HG02763 (cell line): ENCODE measurements at regions not wholly inside any gene's neighbourhood (a gene's known extent, or its start where the extent isn't known, plus 50 kb on each side); places are given as distances from the start of the nearest gene placed in this dataset.

Source experiments
- ATAC-seq: cut with Tn5 transposase; IDR thresholded peaks from one replicate; pipeline ENCODE4 v1.9.1; 2021; ENCODE audit warnings: mild to moderate bottlenecking, moderate library complexity; ENCODE audit not compliant: unreplicated experiment

GRCh38 chr5:105794578-105794977 lies 1876.2 kb downstream of the EFNA5 start:
- ATAC-seq: no peak

DNA sequence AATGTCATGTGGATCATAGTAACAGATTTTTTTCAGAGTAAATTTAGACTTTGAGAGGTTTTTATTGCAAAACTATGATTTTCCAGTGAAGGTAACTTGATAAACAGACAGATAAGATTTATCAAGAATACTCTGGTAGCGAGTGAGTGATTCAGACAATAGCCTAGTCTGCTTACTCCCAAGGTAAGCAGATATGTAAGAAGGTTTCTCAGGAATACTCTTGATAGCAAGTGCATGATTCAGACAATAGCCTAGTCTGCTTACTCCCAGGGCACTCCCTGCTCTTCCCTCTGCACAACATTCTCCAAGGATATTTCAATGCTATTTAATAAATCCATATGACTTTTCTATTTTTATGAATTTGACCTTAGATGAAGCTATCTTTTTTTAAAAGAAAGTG lies 1881.5 kb downstream of the EFNA5 start:
- no peak for ATAC-seq

GRCh38 chr5:105783811-105784210 lies 1886.9 kb downstream of the EFNA5 start:
- ATAC-seq: no peak

DNA sequence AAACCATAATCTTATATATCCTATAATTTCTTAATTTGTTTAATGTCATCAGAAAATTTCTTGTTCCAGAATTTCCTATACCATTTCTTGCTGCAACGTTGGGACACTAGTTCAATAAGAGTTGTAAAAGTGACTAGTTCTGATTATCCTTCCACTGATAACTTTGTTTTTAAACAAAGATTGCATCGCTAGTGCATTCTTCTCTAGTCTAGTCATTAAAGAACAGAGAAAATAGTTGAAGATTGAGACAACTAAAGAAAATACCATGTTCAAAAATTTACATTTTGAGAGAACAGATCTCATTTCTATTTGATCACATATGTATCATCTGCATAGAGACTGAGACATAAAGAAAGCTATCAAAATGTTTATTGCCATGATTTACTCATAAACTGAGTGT lies 1888.2 kb downstream of the EFNA5 start:
- no peak for ATAC-seq

DNA sequence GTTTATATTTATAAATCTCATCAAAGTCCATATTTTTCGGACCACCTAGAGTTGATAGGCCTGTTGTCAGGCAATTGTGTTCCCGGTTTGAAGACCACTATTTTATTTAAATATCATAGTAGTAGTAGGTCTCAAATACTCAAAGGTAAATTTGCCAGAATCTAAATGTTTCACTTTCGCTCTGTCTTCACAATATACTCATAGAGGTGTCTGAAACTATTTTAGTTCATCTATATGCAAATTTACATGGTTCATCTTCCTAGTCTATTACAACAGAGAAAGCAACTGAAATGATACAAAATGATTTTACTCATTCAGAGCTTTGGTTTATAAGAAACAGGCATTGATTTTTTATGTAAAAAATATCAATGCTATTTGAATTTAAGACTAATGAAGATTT lies 1897.5 kb downstream of the EFNA5 start:
- ATAC-seq: no peak

DNA sequence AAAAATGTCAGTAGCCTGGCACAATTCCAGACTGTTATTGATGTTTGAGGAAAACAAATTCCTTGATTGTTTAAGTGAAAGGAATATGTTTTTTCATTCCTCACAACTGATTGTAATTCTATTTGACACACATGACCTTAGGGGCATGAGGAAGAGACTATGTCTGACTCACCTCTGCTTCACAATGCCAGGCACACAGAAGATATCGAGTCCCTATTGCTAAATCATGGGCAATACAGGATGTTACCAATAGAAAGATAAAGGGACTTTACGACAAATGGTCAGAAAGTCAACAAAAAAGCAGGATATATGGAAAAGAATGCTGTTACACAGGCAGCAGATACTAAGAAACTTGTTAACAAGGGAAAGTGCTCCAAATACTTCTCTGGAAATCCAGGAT lies 1903.5 kb downstream of the EFNA5 start:
- ATAC-seq: no peak

GRCh38 chr5:105762728-105763127 lies 1908.0 kb downstream of the EFNA5 start:
- ATAC-seq: no peak

DNA sequence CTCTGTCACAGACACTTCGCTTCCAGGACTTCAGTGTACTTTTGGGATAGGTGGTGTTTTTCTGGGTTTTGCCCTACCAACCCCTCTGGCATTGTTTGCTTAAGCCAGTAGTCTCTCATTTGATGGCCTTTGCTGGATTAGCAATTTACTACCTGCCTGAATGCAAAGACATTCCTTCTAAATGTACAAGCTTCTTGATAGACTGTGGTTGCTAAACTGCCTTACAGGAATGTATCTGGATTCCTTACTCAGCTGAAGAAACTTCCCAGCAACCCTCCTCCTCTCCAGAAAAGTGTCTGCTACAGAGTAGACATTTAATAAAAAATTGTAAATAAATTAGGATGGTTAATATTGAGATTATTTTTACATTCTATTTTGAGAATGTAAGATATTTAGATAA lies 1916.7 kb downstream of the EFNA5 start:
- no peak for ATAC-seq

DNA sequence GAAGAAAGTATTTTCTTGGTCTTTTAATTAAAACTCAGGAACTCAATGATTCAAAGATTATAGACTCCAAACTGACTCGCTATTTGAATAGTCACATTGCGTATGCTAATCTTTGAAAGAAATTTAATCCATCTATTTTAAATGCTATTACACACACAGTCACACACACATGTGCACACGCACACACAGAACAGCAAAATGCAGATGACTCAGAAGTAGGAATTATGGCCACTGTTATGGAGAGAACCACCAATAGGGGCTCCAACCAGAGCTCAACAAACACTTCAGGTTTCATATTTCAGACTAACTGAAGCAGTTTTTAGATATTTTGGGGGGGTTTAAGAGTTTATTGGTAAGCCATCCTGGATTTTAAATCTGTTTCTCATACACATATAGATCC lies 1917.9 kb downstream of the EFNA5 start:
- ATAC-seq: no peak

- ATAC-seq: no peak
These were observed 1918.8 kb downstream of the EFNA5 start for GRCh38 chr5:105751908-105752307.

DNA sequence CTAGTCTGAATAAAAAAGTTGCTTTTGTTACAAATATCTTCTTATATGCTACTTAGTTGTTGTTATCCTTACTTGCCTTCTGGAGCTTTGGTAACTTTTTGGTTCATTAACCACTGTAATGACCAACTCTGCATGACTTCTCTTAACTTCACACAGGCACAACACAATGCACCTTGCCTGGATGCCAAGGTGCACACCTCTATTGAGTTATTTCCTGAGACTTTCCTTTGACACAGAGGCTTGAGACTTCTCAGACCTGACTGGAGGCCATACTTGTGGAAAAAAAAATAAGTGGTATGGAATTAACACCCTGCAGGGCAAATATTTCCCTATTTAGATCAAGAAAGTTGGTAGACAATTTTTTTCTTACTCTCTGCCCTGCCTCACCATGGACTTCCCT lies 1925.6 kb downstream of the EFNA5 start:
- no peak for ATAC-seq

DNA sequence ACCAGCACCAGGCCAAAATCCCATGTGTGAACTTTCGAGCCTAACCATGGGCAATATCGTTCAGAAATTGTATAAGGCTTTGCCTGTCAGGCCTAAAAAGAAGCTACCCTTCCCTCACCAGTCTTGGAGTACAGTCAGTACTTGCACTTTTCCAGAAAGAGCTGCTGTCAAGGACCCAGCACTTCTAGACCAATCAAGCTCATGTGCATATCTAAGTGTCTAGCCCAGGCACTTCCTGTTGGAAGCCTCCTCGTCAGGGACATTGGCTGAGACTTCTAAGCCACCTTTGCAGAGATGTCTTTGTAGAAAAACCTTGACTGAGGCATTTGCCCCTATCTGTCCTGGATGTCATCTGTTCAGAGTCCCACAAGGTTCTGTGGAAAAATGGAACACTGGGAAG lies 1930.5 kb downstream of the EFNA5 start:
- ATAC-seq: no peak

- ATAC-seq: no peak
These were observed 1931.0 kb downstream of the EFNA5 start for GRCh38 chr5:105739732-105740131.

- no peak for ATAC-seq
These were observed 1935.0 kb downstream of the EFNA5 start for GRCh38 chr5:105735704-105736103.

GRCh38 chr5:105730982-105731381 lies 1939.8 kb downstream of the EFNA5 start:
- no peak for ATAC-seq

DNA sequence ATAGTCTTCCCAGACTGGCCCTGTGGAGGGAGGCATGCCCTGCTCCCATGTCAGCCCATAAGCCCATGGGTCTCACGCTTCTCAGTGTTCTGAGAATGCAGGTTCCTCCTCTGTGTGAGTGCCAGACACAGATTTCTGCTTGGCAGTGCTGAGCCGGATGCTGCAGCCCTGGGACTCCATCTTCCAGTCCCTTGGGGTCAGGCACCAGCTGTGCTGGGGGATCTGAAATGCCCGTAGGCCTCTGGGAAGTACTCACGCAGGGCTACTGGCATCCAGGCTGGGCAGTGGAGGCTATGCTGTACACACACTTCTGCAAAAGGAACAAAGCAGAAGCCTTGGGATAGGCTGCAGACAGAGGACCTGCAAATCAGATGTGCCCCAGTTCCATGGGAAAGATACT lies 1944.6 kb downstream of the EFNA5 start:
- ATAC-seq: no peak

DNA sequence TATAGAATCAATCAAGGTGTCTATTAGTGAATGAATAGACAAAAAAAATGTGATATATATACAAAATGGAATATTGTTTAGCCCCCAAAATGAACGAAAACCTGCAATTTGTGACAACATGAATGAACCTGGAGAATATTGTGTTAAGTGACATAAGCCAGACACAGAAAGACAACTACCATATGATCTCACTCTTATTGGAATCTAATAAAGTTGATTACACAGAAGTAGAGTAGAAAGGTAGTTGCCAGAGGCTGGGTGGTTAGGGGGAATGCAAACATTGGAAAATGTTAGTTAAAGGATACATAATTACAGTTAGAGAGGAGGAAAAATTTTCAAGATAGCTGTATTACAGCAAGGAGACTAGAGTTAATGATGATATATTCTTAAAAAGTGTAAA lies 1962.3 kb downstream of the EFNA5 start:
- ATAC-seq: no peak

- ATAC-seq: no peak
These were observed 1968.4 kb downstream of the EFNA5 start for GRCh38 chr5:105702323-105702722.

- ATAC-seq: no peak
These were observed 1974.3 kb downstream of the EFNA5 start for GRCh38 chr5:105696440-105696839.

GRCh38 chr5:105695941-105696340 lies 1974.8 kb downstream of the EFNA5 start:
- no peak for ATAC-seq

DNA sequence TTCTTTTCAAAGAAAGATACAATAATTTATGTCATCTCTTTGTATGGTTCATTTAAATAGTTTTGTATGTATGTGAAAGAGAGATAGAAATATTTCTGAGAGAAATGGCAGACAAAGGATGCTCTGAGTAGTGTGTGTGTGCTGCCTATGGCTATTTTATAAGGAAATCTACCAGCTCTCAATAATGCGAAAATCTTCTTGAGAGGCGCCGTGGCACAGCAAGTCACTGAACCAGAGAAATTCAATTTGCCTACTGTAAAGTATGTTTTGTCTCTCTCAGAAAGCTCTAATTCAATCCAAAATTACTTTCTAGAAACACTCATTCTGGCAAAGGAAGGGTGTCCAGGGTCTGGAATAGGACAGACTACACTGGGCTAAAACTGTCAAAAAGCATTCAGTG lies 1981.1 kb downstream of the EFNA5 start:
- ATAC-seq: no peak

DNA sequence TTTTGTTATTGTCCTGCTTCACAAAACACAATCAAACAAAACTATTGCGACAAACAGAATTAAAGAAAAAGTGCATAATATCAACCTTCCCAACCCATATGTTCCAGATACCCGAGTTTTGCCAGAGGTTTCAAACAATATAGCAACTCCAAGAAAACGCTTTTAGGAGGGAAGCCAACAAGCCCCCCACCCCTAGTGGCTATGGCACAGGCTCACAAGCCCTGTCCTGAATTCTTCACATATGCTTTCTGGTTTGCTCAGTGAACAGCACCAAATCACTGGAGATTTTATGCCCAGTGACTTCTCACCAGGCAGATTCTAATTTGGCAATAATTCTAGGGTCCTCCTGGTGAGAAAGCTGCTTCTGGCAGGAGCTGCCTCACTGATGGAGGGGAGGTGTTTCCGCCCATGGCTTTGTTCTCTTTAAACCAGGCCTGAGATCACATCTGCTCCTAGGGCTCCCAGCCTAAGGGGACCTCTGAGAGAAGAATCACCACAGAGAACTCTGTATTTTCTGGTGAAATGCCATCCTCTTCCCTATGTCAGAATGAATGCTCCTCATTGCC lies 1982.4 kb downstream of the EFNA5 start:
- no peak for ATAC-seq

GRCh38 chr5:105687493-105687892 lies 1983.2 kb downstream of the EFNA5 start:
- no peak for ATAC-seq

DNA sequence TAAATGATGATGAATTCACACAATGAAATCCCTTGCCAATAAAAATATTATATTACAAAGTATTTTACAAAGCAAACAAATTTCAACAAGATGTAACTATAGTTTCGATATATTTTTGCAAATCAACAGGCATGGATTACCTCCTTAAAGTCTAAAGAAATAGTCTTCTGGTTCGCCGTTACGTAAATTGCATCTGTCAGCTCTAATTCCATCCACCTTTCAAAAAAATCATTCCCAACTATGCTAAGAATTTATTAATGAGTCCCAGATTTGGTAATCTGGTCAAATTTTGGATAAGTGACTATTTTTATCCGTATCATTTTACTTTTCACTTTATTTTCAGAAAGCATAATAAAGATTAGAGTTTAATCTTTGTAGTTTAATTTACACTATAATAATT lies 1984.9 kb downstream of the EFNA5 start:
- no peak for ATAC-seq
